ENCODE measurements at regions not wholly inside any gene's neighbourhood (a gene's known extent, or its start where the extent isn't known, plus 50 kb on each side); places are given as distances from the start of the nearest gene placed in this dataset.
A peak's percentile ranks its signal among the peaks of the same experiment; 100 is the strongest.

DNA sequence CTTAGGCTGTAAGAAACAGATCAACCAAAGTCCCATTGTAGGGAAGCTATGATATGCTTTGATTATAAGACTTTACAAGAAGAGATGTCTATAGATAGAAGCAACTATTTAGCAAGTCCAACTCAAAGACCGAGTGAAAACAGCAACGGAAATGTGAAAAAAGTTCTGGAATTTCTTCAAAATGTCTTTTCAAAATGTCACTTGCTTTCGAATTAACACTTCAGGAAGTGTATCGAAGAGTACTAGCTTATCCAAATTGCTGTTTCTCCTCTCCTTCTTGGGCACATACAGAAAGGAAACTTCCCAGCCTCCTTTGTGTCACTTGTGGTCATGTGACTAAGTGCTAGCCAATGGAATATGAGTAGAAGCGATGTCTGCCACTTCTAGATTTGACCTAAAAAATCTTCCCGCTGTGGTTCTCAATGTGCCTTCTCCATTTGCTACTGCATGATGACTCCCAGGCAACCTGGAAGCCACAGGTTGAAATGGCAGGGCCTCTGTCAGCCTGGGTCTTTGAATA, 89.9 kb downstream of the TSEN15 start:
- no peak for DNase-seq (ENCODE audit: low spot score)

DNA sequence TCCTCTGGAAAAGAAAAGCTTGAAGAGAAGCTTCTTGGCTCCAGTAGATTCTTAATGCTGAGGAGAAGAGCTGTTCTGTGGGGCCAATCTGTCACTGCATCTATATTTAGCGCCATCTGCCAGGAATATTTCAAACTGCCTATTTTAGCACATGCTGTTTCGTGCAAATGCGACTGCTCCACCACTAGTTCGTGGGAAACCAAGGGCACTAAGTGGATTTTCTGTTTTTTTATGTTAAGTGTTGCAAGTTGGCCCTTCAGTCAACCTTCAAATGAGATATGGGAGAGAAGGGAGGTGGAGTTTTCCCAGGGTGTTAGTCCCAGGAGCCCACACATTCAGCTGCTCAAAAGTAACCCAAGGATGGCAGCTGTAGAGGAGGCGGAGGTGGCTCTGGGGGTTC, 91.9 kb downstream of the TSEN15 start:
- DNase-seq (ENCODE audit: low spot score) = no peak

DNA sequence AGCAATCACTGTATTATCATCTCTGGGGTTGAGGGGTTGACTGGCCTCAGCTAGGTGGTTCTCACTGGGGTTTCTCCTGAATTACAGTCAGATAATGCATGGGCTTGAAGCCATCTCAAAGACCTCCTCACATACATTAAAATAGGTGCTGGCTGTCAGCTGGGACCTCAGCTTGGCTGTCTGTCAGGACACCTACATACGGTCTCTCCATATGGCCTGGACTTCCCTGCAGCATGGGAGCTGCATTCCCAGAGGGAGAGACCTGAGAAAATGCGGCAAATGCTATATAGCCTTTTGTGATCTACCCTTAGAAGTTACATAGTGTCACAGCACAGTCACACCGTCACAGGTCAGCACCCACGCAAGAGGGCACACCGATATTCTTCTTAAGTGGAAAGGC, 93.6 kb downstream of the TSEN15 start:
- no peak for DNase-seq (ENCODE audit: low spot score)

DNA sequence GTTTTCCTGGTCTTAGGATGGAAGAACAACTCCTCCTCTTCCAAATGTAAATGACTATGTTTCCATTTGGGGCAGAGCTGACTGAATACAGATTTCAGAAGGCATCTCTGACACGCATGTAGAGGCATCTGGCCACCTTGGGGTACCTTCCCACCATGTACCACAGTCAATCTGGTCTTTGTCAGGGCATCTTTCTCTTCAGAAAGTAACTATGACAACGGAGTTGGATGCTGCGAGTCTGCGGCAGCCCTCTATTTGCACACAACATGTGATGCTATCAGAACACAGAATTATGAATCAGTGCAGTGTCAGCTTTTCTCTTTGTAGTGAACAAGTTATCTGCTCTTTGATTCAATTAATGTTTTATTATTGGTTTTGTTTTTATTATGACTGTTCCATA, 94.7 kb downstream of the TSEN15 start:
- no peak for DNase-seq (ENCODE audit: low spot score)

DNA sequence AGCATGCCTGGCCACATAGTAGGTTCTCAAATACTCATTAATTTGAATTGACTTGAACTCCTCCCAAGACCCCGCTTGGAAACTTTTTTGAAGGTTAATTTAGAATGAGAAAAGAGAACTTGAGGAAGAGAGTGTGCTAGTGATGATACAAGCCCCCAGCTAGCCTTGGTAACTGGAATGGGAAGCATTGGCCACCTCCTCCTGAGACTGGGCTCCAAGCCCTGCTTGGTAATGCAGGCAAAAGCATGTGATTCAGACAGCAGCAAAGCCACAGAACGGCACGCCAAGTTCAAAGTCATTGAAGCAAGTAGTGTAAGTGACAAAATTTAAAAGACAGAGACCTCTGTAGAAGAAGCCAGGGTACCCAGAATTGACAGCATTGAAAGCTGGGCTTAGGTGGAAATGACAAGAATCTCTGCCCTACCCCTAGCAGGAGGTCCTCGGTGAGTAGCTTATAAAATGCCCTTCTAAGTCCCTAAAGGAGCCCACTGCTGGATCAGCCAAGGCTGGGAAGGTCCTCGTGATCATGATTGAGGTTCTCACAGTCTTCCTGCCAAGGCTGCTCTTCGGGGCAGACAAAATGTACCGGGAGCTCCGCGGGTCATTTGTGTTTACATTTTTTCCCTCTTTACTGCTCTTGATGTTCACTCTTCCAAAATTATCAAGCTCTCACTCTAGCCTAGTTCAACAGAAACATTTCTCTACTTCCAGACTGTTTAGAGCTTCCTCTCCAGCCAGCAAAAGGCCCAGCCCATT, 99.4 kb downstream of the TSEN15 start:
- no peak for DNase-seq (ENCODE audit: low spot score)

DNA sequence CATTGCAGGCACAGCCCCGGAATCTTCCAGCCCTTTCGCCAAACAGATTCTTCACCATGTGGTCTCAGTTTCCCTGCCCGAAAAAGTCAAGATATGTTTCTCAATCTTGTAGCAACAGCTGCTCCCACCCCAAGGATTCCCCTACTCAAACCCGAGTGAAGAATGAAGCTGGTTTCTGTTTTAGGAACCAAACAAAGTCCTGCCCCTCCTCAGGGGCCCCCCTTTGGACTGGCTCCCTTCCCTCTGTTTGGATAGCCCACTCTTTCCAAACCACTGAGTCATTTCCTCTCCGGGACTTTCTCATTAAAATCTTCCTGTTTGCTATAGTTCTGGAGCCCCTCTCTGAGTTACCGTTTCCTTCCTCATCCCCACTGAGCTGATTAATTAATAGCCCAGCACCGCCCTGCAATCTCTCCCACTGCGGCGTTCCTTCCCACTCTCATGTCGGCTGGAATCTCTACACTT, 100.9 kb downstream of the TSEN15 start:
- no peak for DNase-seq (ENCODE audit: low spot score)

DNA sequence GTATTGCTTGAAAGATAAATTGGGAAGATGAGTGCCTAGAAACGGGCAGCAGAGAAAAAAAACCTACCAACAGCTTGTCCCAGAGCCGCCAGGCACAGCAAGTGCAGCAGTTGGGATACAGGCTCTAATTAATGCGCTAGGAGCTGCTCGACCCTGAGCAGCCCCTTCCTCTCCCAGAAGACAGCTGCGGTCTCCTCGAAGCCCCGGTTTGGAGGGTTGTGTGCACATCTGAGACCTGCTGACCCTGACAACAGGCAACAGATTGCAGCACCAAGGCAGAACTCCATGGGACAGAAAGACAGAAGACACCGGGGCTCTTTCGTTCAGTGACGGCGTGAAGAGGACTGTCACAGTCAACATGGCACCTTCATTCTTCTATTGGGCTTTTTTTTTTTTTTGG, 101.4 kb downstream of the TSEN15 start:
- DNase-seq (ENCODE audit: low spot score) = no peak

DNA sequence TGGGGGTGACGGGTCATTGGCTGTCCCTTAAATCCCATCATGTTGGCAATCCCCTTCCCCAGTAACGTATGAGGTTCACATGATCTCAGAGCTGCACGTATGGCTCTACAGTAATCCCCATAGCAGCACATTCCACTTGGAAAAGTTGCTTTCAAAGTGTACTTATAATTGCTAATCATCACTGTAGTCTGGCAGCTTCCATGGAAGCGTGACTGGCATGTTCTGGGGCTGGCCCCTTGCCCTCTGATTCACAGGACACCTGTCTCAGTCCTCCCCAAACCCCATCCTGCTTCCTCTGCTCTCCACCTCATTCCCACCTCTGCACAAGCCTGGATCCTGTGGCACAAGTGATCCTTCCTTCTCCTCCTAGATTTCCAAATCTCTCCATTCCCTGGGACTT, 102.2 kb downstream of the TSEN15 start:
- no peak for DNase-seq (ENCODE audit: low spot score)

DNA sequence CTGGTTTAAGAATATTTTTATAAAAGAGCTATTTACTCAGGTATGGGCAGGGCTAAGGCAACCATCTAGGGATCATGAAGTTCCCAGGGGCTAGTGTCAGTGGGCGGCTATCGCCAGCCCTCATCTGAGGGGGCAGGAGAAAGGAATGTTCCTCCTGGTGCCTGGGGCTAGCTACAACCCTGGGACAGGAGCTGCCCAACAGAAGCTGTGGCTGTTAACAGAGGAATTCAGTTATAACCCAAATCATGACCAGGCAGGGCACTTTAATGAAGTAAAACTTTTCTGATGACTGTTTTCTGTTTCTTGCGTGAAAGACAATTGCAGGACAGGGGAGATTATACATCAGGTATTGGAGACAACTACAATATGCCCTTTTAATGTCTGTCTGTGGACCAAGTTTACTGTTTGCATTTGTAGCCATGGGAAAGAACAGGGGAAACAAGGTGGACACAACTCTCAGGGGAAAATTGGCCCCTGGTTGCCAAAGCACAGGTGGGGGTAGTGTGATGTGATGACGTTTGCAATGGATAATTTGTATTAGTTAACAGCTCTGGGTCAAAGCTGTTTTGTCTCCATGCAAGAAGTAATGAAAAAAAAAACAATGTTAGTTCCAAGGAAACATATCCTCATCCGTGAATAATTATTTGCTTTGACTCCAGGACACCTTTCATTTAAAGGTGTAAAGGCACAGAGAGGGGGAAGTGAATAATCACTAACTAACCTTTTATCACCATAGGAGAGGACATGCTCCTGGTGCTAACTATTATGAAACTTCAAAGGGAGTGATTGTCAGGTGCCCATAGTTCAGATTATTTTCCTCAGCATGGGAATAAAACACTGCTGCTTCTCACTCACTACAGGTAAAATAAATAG, 105.2 kb downstream of the TSEN15 start:
- no peak for DNase-seq (ENCODE audit: low spot score)

DNA sequence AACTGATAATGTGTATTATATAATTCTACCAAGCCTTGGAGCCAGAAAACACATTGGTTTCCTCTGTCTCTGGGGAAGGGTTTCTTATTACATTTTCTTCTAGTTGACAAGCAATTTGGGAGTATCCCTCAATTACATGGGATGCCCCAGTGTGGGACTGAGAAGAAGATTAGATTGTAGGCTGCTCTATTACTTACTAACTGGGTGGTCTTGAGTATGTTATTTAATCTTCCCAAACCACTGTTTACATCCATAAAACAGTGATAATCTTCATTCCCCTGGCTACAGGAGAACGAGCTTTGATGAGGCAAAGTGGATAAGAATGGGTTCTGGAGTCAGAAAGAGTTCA, 105.8 kb downstream of the TSEN15 start:
- DNase-seq (ENCODE audit: low spot score) = no peak

DNA sequence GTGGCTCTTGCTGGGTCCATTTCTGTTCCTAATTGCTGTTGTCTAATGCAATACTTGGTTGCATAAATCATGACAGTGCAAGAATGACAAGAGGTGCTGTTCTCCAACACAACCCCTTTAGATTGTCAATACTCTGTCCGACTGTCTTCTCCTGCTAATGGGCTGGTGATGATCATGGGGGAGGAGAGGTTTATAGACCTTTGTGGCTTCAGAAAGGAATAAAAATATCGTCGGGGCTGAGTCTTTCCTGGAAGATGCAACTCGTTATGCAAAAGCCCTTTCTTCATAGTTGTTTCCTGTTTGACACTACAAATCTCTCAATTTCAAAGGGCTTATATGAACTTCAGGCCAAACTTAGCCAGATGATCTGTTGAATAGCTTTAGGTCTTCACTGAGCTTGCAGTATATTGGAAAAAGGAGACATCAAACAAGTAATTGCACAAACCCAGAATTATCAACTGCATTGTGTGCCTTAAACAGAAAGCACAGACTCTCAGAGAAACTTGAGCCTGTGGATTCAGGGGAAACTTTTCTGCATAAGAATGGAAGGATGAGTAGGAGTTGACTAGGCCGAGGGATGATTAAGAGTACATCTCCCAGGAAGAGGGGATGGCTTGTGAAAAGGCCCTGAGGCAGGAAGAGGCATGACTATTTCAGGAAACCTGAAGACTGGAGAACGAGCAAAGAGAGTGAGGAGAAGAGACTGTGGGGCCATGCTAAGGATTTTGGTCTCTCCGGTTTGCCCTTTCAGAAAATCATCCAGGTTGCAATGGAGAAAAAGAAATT, 107.6 kb downstream of the TSEN15 start:
- DNase-seq (ENCODE audit: low spot score) = no peak

DNA sequence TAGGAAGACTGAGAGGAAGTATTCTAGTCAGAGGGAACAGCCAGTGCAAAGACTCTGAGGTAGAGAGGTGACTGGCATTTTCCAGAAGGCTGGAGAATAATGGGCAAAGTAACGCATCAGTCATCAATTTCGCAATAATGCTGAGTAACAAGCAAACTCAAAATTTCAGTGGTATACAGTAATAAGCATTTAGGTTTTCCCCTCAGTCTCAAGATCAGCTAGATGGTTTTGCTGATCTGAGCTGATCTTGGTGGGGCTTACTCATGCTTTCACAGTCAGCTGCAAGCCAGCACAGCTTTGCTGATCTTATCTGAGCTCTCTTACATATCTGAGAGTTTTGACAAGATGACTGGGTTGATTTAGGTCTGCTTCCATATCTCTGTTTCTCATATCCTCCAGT, 108.7 kb downstream of the TSEN15 start:
- DNase-seq (ENCODE audit: low spot score) = peak; percentile 53

DNA sequence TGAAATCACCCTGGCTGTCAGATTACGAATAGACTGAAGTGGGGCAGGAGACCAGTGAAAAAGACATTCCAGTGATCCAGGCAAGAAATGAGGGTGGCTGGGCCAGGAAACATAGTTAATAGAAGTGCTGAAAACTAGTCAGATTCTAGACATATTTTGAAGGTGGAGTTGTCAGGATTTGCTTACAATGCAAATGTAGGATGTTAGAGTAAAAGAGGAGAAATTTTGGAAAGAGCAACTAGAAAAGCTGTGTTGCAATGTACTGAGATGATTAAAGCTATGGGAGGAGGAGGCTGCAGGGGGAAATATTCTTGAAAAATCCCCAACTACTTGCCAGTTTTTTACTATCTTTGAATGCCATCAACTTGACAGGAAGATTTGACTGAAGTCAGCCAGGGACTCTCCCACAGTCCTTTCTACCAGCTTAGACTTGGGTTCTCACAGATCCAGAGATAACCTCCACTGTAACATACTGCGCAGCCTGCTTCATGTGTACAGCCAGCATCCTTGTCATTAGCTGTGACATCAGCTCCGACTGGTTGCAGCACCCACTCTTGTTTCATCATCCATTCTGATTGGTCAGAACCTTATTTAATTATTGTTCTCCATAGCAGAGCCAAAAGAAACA, 109.7 kb downstream of the TSEN15 start:
- no peak for DNase-seq (ENCODE audit: low spot score)

DNA sequence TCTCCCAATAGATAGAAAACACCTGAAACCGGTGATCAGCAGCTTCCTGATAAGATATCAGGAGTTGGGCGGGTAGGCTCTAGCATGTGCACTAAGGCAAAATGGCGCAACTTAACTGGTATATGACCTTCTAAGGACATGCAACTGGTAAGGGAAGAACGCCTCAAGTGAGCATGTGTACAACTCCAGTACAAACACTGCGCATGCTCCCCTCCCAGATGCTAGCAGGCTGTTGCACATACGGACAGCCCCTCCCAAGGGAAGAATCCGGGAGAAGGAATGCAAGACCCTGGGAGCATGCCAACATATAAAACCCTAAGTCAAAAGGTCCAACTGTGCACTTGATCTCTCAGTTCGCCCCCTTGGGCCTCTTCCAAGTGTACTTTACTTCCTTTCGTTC, 110.8 kb downstream of the TSEN15 start:
- no peak for DNase-seq (ENCODE audit: low spot score)

DNA sequence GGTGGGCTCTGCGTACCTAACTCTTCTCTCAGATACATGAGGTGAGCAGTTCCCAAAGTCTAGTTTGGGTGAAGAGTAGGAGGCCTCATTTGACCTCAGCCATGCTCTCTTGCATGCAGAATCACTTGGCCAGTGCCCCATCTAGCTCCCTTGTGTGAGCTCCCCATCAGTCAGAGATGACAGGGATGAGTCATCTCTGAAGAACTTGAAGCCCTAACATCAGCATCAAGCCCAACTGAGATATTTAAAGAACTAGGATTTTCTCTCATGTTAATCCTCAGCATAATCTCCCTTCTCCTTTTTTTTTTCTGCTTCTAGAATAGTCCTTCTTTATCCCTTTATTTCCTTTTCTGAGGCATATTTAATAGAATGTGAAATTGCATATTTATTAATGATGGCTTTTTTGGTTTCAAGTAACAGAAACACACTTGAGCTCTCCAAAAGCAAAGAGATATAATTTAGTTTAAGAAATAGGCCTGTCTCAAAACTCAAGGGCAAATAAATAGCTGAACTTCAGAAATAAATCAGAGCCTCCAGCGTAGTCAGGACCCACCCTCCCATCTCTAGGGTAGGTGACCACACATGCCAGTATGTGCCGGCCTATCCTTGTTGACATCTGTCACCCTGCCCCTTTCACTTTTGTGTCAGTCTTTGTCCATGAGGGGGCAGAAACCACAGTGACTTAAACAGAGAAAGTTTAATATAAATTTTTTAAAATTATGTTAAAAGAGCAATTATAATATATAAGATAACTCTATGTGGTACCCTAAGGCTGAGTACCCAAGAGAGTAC, 112.3 kb downstream of the TSEN15 start:
- peak; percentile 70 for DNase-seq (ENCODE audit: low spot score)

DNA sequence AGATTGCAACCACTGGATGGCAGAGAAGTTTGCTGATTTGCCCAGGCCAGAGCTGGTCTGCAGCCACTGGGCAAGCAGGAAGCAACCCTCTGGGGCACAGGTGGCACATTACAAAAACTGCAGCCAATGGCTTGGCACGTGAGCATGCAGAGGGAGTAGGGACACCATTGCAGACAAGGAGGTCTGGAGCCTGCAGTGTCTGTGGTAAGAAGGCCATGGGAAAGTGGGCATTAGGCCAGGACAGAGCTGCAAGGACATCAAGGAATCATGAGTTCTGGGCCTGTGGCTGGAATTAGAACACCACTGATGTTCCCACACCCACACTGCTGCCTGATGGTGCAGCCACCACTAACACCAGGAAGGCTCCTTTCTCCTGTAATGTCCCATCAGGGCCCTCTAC, 113.0 kb downstream of the TSEN15 start:
- DNase-seq (ENCODE audit: low spot score) = no peak

DNA sequence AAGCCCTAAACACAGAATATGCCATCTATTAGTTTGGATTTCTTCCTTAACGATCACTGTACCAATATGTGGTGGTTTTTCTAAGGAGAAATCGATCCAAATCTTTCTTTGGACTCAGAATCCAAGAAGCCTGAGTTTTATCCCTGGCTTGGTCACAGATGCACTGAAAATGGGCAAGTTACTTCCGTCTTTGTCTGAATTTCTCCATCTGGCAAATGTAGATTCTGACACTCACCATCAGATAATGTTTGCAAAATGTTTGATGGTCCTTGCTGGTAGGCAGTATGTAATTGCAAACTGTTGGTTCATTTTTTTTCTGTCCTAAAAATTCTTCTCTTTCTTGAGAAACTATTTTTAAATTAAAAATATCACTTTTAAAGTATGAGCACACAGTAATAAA, 115.0 kb downstream of the TSEN15 start:
- no peak for DNase-seq (ENCODE audit: low spot score)

DNA sequence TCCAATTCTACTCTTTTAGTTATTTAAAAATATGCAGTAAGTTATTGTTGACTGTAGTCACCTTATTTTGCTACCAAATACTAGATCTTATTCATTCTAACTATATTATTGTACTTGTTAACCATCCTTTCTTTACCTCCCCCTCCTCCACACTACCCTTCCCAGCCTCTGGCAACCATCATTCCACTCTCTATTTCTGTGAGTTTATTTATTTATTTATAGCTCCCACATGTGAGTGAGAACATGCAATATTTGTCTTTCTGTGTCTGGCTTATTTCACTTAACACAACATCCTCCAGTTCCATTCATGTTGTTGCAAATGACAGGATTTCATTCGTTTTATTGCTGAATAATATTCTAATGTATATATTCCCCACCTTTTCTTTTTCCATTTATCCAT, 115.8 kb downstream of the TSEN15 start:
- DNase-seq (ENCODE audit: low spot score) = no peak

DNA sequence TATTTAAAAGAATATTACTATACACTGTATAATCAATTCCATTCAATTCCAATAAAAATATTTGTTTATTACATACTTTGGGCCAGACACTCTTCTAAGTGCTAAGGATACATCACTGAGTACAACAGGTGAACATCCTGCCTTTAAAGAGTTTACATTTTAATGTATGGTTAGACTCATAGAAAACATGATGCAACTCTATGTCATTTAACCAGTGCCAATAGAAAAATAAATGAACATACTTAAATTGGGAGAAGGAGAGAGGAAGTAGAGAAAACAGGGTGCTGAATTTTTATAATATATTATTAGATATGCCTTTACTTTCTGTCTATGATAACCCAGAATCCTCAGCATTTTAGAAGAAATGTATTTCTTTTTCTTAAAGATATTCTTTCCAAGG, 119.2 kb downstream of the TSEN15 start:
- no peak for DNase-seq (ENCODE audit: low spot score)

DNA sequence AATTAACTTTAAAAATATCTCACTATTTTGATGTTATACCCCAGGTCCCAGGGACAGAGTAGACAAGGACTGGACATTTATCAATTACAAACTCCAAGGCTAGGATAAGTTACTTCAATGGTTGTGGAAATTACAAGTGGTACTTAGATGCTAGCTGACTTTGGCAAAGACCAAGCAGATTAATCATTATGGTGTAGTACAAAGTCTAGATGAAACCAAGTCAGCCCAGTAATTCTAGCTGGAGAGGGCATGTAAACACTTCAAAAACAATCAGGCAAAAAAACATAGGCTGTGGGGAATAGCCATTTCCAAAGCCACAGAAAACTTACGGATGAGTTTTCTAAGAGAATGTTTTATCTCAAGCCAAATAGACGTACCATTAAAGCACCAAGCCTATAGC, 124.5 kb downstream of the TSEN15 start:
- no peak for DNase-seq (ENCODE audit: low spot score)

DNA sequence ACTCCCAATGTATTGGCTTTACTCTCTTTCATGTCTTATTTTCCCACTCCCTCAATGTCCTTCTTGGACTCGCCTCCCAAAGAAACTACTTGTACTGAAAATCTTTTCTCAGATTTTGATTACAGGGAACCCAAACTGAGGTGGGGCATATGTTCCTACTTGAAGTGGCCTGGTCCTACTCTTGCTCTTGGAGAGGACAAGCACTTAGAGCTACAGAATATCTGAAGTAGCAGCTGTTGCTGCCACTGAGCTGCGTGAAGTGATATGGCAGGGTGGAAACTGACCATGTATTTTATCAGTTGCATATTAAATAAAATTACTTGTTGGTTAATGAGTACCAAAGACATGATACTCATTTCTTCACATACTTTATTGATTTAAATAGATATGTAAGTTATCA, 129.5 kb downstream of the TSEN15 start:
- DNase-seq (ENCODE audit: low spot score) = no peak
